H1 (cell line): ENCODE measurements at regions not wholly inside any gene's neighbourhood (a gene's known extent, or its start where the extent isn't known, plus 50 kb on each side); places are given as distances from the start of the nearest gene placed in this dataset.

ENCODE experiments used
- CHD1 ChIP-seq: IDR thresholded peaks from 2 replicates; pipeline ENCODE4 v1.6.1; 2012; ENCODE audit warnings: low read depth, low read length, improper control_type of control experiment
- CTBP2 ChIP-seq: IDR thresholded peaks from 2 replicates; pipeline ENCODE4 v1.7.0; 2011; ENCODE audit warnings: borderline replicate concordance, mild to moderate bottlenecking, moderate library complexity, mixed read lengths, low read length; ENCODE audit not compliant: insufficient read depth, insufficient read length
- SIN3A ChIP-seq, 2 experiments: IDR thresholded peaks in 1 of 2; conservative IDR thresholded peaks in 1 of 2; 2 replicates each; pipeline ENCODE4 v1.6.1; 2011 to 2012; ENCODE audit warnings: low read length in 2 of 2, improper control_type of control experiment in 1 of 2, low read depth in 1 of 2, mild to moderate bottlenecking in 1 of 2
- SUZ12 ChIP-seq: fragments of 200-600 bp; sonication (generic); IDR thresholded peaks from 2 replicates; pipeline ENCODE4 v1.6.1; 2012; ENCODE audit warnings: mild to moderate bottlenecking, inconsistent platforms, low read length, moderate library complexity, mixed read lengths

- no peak for TF ChIP-seq CTBP2
- no peak for TF ChIP-seq CHD1
- no peak for TF ChIP-seq SUZ12
- TF ChIP-seq SIN3A (conservative IDR thresholded peaks at IDR 0.05 in 1 of 2, IDR thresholded peaks at IDR 0.05 in 1 of 2; ENCODE audit: low read depth in 1 of 2, low read length in 2 of 2): no peak
These were observed 394.4 kb downstream of the DOK5 start (continued) for GRCh38 chr20:54869765-54870164.
